ENCODE measurements at regions not wholly inside any gene's neighbourhood (a gene's known extent, or its start where the extent isn't known, plus 50 kb on each side); places are given as distances from the start of the nearest gene placed in this dataset. TPM values are rescaled to one million over a fixed set of nuclear protein-coding genes. Genes with fewer than 3 reads are reported as not detected.

DNA sequence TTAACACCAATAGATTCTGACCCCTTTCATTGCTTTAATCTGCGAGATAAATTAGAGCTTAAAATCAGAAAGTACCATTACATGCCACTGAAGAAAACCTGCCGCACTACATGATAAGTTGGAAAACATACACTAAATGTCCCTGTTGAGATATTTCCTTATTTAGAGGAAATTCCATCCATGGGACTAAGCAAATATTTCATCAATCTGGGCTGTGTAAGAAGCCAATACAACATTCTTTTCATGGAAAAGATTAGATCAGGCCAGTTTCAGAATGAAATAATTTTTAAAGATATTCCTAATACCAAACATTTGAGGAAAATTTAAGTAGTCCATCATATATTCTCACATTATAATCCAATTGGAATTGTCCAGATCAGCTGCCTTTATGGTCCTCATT is 112.8 kb downstream of the LLPH start:
- ChIA-PET POLR2A (no interaction called here), CTCF (no interaction called here)
- intact Hi-C loops (cut with micrococcal nuclease): no loop called here
- no peaks in the 10 kb centered on the region for H3K9me3 ChIP-seq (ENCODE audit: control extremely low read depth in 1 of 3, control insufficient read depth in 2 of 3, insufficient read depth in 1 of 3, low read length in 2 of 3)
- ATAC-seq (ENCODE audit: low read depth) (no peak), DNase-seq (no peak)
- H3K27ac ChIP-seq (ENCODE audit: low read length in 2 of 2): no peak overlapping the region
- no peaks in the 10 kb centered on the region for H3K4me1 ChIP-seq (ENCODE audit: control insufficient read depth in 2 of 2, insufficient read depth in 2 of 2, low read length in 2 of 2)
- H3K4me2 ChIP-seq (replicated peaks; ENCODE audit: low read depth, low read length, poor library complexity, severe bottlenecking): no peak overlapping the region
- no peaks in the 10 kb centered on the region for H3K36me3 ChIP-seq (replicated peaks in 1 of 2; ENCODE audit: control extremely low read depth in 1 of 2, control insufficient read depth in 1 of 2, extremely low read depth in 1 of 2, insufficient read depth in 2 of 2, low read length in 1 of 2)
- TF ChIP-seq EZH2 (IDR thresholded peaks at IDR 0.05; ENCODE audit: borderline replicate concordance, insufficient read depth, low read depth, low read length, poor library complexity, severe bottlenecking): no peak
- TF ChIP-seq, protein P1, sequence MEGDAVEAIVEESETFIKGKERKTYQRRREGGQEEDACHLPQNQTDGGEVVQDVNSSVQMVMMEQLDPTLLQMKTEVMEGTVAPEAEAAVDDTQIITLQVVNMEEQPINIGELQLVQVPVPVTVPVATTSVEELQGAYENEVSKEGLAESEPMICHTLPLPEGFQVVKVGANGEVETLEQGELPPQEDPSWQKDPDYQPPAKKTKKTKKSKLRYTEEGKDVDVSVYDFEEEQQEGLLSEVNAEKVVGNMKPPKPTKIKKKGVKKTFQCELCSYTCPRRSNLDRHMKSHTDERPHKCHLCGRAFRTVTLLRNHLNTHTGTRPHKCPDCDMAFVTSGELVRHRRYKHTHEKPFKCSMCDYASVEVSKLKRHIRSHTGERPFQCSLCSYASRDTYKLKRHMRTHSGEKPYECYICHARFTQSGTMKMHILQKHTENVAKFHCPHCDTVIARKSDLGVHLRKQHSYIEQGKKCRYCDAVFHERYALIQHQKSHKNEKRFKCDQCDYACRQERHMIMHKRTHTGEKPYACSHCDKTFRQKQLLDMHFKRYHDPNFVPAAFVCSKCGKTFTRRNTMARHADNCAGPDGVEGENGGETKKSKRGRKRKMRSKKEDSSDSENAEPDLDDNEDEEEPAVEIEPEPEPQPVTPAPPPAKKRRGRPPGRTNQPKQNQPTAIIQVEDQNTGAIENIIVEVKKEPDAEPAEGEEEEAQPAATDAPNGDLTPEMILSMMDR (IDR thresholded peaks at IDR 0.05): no peak
- H3K27me3 ChIP-seq (replicated peaks in 1 of 4; ENCODE audit: control extremely low read depth in 1 of 4, control insufficient read depth in 3 of 4, insufficient read depth in 4 of 4, low read length in 3 of 4): peaks cover 0 to 7% (median 0%) of the 10 kb centered on the region in 4 experiments
- no peak overlapping the region for H3K4me3 Mint-ChIP-seq
- H3K9ac ChIP-seq (ENCODE audit: low read length): no peak overlapping the region
- no peak overlapping the region for H3K27ac Mint-ChIP-seq
- peaks cover 5% of the 10 kb centered on the region for H3K27me3 Mint-ChIP-seq
- H3K9me3 Mint-ChIP-seq (ENCODE audit: insufficient read depth): no peaks in the 10 kb centered on the region
- H3K79me2 ChIP-seq (ENCODE audit: control insufficient read depth, insufficient read depth, low read length): no peaks in the 10 kb centered on the region
- H2AFZ ChIP-seq (ENCODE audit: insufficient read depth, low read depth, low read length, poor library complexity, severe bottlenecking): no peak overlapping the region
- H3K4me3 ChIP-seq (ENCODE audit: control extremely low read depth in 1 of 5, extremely low read depth in 1 of 5, insufficient read depth in 1 of 5, low read depth in 2 of 5, low read length in 4 of 5): no peak overlapping the region
- no CpG with 5 or more reads among the region's 2 CpGs for WGBS (ENCODE audit: insufficient coverage)
- H3K4me1 Mint-ChIP-seq: no peaks in the 10 kb centered on the region
- H4K20me1 ChIP-seq (ENCODE audit: control insufficient read depth, insufficient read depth, low read length, poor library complexity, severe bottlenecking): no peaks in the 10 kb centered on the region

Small RNA genes lying in the stretch of these regions (small RNA-seq; reads per million reads assigned to genes)
- gene MIR6074 (ENCODE audit: insufficient read length, low read depth, low replicate concordance) (not detected), gene RNA5SP362 (ENCODE audit: insufficient read length, low read depth, low replicate concordance) (not detected)

Measured in B cell (primary cell).